Upper lobe of left lung (tissue), 6 donors: ENCODE measurements at regions not wholly inside any gene's neighbourhood (a gene's known extent, or its start where the extent isn't known, plus 50 kb on each side); places are given as distances from the start of the nearest gene placed in this dataset.

Experiments
- ATAC-seq, 2 donors: fragments of 200-7000 bp; cut with Tn5 transposase; one replicate each; pipeline ENCODE4 v1.9.1; 2022; ENCODE audit warnings: mild to moderate bottlenecking in 2 of 2, moderate library complexity in 2 of 2; ENCODE audit not compliant: low FRiP score in 2 of 2
- DNase-seq, 2 donors: peaks; one replicate each; pipeline ENCODE4 v3.0.0-alpha.2; 2019 to 2020
- H3K27ac ChIP-seq, 4 donors: fragments of 200-600 bp; sonication (generic); one replicate each; pipeline ENCODE4 v1.5.1; 2016 to 2019
- H3K27me3 ChIP-seq, 4 donors: fragments of 200-600 bp; sonication (generic); one replicate each; pipeline ENCODE4 v1.5.1; 2017 to 2019
- H3K36me3 ChIP-seq, 4 donors: fragments of 200-600 bp; sonication (generic); one replicate each; pipeline ENCODE4 v1.5.1; 2016 to 2019
- H3K4me1 ChIP-seq, 4 donors: fragments of 200-600 bp; sonication (generic); one replicate each; pipeline ENCODE4 v1.5.1; 2018 to 2019
- H3K4me3 ChIP-seq, 4 donors: fragments of 200-600 bp; sonication (generic); one replicate each; pipeline ENCODE4 v1.5.1; 2017 to 2019; ENCODE audit warnings: mild to moderate bottlenecking in 2 of 4, moderate library complexity in 1 of 4
- H3K9me3 ChIP-seq, 4 donors: fragments of 200-600 bp; sonication (generic); one replicate each; pipeline ENCODE4 v1.5.1; 2018 to 2019
- EP300 ChIP-seq, 4 donors: sonication (generic); formaldehyde crosslinking; IDR thresholded peaks; one replicate each; pipeline ENCODE4 v1.5.1; 2017; ENCODE audit warnings: antibody characterized with exemption in 4 of 4, control low read depth in 2 of 4
- POLR2A ChIP-seq, 4 donors: fragments of 450-650 bp; IDR thresholded peaks; one replicate each; pipeline ENCODE4 v1.5.1; 2016 to 2017; ENCODE audit warnings: antibody characterized with exemption in 4 of 4, mild to moderate bottlenecking in 2 of 4
- POLR2AphosphoS5 ChIP-seq, 2 donors: sonication (generic); formaldehyde crosslinking; IDR thresholded peaks; one replicate each; pipeline ENCODE4 v1.5.1; 2017; ENCODE audit warnings: antibody characterized with exemption in 2 of 2
- WGBS, 2 donors: methylation state at CpG; one replicate each; pipeline ENCODE4 v1.1.5; 2017 to 2018; 5-methylcytosine and 5-hydroxymethylcytosine counted together
- TF ChIP-seq, protein P1 (sequence below), 6 experiments: fragments of 450-650 bp in 4 of 6; fragments of 200-600 bp in 2 of 6; sonication (generic) in 2 of 6; IDR thresholded peaks; one replicate each; pipeline ENCODE4 v1.5.1; 2016 to 2019; ENCODE audit warnings: antibody characterized with exemption in 6 of 6
- donor health status: DM: no; HTN: no; CAD: no; lungs with moderate emphysema.
- donor health status: DM: no; HTN: yes; CAD: no; lungs with severe emphysema.

DNA sequence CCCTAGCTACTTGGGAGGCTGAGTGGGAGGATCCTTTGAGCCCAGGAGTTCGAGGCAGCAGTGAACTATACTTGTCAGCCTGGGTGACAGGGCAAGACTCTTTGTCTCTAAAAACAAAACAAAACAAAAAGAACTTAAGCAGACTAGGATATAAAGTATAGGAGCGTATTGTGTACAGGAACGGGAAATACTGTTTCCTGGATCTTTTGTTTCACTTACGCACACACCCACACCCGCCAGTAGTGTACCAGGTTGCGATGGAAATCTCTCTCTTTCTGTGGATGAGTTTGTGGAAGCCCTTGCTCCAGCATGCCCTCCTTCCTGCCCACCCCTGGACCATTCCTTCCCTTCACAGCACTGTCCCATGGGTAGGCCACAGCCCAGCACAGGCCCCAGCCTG is 136.3 kb downstream of the RPIA start:
- ATAC-seq, result peak in 1 of 2 donors; percentile 13
- Histone ChIP-seq H3K4me1 (peaks cover 0 to 4% (median 2%) of the 10 kb centered on the region in 4 donors), H3K9me3 (no peaks in the 10 kb centered on the region), H3K36me3 (no peaks in the 10 kb centered on the region), H3K27ac (peak overlapping the region in 3 of 4 donors; percentile 35 to 73 (median 67)), H3K27me3 (no peaks in the 10 kb centered on the region), H3K4me3 (no peak overlapping the region)
- WGBS, 2 donors, result 69 to 77% methylated on average over 6 of the region's 6 CpGs
- TF ChIP-seq POLR2A (IDR thresholded peaks at IDR 0.05), result no peak
- TF ChIP-seq, protein P1, sequence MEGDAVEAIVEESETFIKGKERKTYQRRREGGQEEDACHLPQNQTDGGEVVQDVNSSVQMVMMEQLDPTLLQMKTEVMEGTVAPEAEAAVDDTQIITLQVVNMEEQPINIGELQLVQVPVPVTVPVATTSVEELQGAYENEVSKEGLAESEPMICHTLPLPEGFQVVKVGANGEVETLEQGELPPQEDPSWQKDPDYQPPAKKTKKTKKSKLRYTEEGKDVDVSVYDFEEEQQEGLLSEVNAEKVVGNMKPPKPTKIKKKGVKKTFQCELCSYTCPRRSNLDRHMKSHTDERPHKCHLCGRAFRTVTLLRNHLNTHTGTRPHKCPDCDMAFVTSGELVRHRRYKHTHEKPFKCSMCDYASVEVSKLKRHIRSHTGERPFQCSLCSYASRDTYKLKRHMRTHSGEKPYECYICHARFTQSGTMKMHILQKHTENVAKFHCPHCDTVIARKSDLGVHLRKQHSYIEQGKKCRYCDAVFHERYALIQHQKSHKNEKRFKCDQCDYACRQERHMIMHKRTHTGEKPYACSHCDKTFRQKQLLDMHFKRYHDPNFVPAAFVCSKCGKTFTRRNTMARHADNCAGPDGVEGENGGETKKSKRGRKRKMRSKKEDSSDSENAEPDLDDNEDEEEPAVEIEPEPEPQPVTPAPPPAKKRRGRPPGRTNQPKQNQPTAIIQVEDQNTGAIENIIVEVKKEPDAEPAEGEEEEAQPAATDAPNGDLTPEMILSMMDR (IDR thresholded peaks at IDR 0.05), result no peak
- TF ChIP-seq EP300 (IDR thresholded peaks at IDR 0.05), result no peak
- peak in 1 of 2 donors; percentile 23 for TF ChIP-seq POLR2AphosphoS5 (IDR thresholded peaks at IDR 0.05)
- DNase-seq, result no peak

DNA sequence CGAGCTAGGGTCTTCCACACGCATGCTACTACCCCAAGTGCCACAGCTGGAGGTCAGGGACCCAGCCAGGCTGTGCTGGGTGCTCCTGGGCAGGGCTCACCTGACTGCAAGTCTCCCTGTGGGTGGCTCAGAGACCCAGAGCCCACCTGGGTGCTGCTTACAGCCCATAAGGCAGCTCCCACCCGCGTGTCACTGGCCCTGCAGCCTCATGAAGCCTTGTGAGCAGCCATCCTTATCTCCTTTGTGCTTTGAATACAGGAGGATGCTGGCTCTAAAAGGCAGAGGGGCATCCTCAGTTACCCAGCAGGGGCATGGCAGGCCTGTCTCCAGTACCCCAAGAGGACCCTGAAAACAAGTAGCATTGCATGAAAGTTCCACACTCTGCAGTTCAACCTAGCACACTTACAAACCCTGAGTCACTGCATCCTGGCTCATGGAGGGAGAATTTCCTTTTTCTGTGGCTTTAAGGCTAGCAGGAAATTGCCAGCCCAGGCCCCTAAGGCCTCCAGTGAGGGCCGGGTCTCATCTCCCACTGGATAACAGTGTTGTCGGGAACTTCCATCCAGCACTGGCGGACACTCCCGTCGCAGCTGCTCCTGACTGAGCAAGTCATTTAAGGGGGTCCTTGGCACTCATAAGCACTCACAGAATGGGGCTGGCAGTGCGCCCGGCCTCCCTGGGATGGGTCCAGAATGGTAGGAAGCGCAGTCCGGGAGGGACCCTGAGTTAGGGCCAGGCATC is 137.1 kb downstream of the RPIA start:
- Histone ChIP-seq H3K9me3 (no peaks in the 10 kb centered on the region), H3K36me3 (no peaks in the 10 kb centered on the region), H3K4me1 (peaks cover 0 to 4% (median 2%) of the 10 kb centered on the region in 4 donors), H3K27ac (peak overlapping the region in 3 of 4 donors; percentile 35 to 61 (median 60)), H3K27me3 (no peaks in the 10 kb centered on the region), H3K4me3 (no peak overlapping the region)
- WGBS, 2 donors, result 60 to 71% methylated on average over 9 to 11 of the region's 13 CpGs
- DNase-seq (peak in 1 of 2 donors; percentile 63), ATAC-seq (no peak)
- no peak for TF ChIP-seq POLR2AphosphoS5 (IDR thresholded peaks at IDR 0.05)
- no peak for TF ChIP-seq POLR2A (IDR thresholded peaks at IDR 0.05)
- TF ChIP-seq EP300 (IDR thresholded peaks at IDR 0.05), result no peak
- TF ChIP-seq, protein P1 (IDR thresholded peaks at IDR 0.05), result no peak

DNA sequence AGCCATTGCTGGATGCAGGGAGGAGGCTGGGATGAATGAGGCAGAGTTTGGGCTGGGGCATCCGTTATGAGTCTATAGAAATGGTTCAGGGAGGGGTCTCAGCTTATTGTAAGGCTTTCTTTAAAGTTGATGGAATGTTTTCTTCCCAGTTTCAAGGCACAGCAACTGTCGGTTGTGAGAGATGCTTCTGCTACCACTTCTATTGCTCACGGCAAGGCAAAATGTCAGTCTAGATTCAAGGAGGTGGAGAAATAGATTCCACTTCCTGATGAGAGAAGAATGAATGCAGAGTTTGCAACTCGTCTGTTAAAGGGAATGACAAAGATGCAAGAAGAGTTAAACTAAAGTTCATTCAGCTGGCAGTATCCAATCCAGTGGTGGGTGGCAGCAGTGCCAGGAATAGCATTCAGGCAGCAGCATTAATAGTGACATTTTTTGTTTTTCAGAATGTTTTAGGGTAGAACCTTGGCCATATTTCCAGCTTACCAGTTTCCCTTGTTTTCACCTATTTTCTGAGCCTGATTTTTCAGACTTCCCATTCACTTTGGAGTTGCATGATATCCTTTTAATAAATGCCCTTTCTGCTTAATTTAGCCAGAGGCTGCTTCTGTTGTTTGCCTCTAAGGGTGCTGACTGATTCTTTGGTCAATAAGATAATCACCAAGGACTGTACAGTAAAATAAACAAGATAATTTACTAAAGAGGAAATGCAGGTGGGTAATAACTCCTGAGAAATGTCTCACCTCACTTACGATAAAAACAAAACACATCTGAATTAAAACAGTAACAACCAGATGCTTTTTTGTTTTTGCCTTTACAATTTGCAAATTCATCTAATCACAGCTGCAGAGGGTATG is 138.4 kb downstream of the RPIA start:
- Histone ChIP-seq H3K27me3 (no peaks in the 10 kb centered on the region), H3K4me1 (peaks cover 0 to 4% (median 2%) of the 10 kb centered on the region in 4 donors), H3K9me3 (no peaks in the 10 kb centered on the region), H3K27ac (peak overlapping the region in 1 of 4 donors; percentile 61), H3K4me3 (no peak overlapping the region), H3K36me3 (no peaks in the 10 kb centered on the region)
- TF ChIP-seq EP300 (IDR thresholded peaks at IDR 0.05) (no peak), POLR2A (IDR thresholded peaks at IDR 0.05) (no peak), POLR2AphosphoS5 (IDR thresholded peaks at IDR 0.05) (no peak)
- TF ChIP-seq, protein P1 (IDR thresholded peaks at IDR 0.05), result no peak
- ATAC-seq, result no peak
- no peak for DNase-seq
- WGBS, 2 donors, result 61 to 72% methylated on average over 5 of the region's 5 CpGs

DNA sequence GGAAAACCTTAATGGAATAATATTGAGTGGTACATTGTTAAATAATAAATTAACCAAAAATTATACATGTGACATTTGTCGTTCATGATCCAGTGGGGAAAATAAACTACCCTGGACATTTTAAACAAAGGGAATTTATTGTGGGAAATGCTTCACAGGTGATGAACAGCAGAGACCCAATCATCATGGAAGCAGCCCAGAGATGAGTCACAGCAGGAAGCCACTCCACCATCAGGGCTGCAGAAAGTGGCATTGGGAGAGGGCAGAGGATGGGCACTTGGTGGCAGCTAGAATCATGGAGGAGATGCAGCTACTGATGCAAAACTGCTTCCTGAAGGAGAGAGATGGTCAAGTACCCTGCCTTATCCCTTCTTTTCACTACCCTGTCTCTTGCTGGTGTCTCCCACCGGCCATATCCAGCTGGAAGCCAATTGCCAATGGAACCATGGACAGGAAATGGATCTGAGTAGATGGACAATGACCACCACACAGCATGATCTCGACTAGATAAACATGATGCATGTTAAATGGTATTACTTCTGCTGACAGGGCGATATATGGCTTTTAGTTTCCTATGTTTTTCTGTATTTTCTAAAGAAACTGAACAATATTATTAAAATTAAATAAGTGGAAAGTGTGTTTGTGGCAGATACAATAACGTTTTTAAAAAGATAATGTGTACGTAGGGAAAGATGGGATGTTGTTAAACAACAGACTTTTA is 139.8 kb downstream of the RPIA start:
- WGBS, 2 donors, result 49 to 53% methylated on average over 6 of the region's 6 CpGs
- Histone ChIP-seq H3K27ac (no peak overlapping the region), H3K27me3 (no peaks in the 10 kb centered on the region), H3K4me3 (no peak overlapping the region), H3K9me3 (no peaks in the 10 kb centered on the region), H3K36me3 (no peaks in the 10 kb centered on the region), H3K4me1 (peaks cover 0 to 4% (median 2%) of the 10 kb centered on the region in 4 donors)
- DNase-seq (no peak), ATAC-seq (no peak)
- no peak for TF ChIP-seq POLR2A (IDR thresholded peaks at IDR 0.05)
- no peak for TF ChIP-seq EP300 (IDR thresholded peaks at IDR 0.05)
- TF ChIP-seq POLR2AphosphoS5 (IDR thresholded peaks at IDR 0.05), result no peak
- TF ChIP-seq, protein P1 (IDR thresholded peaks at IDR 0.05), result no peak
